ENCODE measurements at regions not wholly inside any gene's neighbourhood (a gene's known extent, or its start where the extent isn't known, plus 50 kb on each side); places are given as distances from the start of the nearest gene placed in this dataset.
"Not testable (repeated sequence)": the region's sequence is repeated elsewhere in the genome, so short reads cannot be mapped to it uniquely, and the experiment has no call there.

GRCh38 chr16:16448423-16448822 is 69.5 kb downstream of the NPIPA7 start:
- not testable (repeated sequence) for DNase-seq (ENCODE audit: low read depth)

- DNase-seq (ENCODE audit: low read depth), result not testable (repeated sequence)
These were observed 70.8 kb downstream of the NPIPA7 start for GRCh38 chr16:16449712-16450237.

- DNase-seq (ENCODE audit: low read depth), result not testable (repeated sequence)
These were observed 72.9 kb downstream of the NPIPA7 start for GRCh38 chr16:16451721-16452410.

- DNase-seq (ENCODE audit: low read depth), result not testable (repeated sequence)
These were observed 79.6 kb downstream of the NPIPA7 start for GRCh38 chr16:16458579-16458978.

- DNase-seq (ENCODE audit: low read depth), result not testable (repeated sequence)
These were observed 84.9 kb downstream of the NPIPA7 start for GRCh38 chr16:16463792-16464191.

- DNase-seq (ENCODE audit: low read depth), result not testable (repeated sequence)
These were observed 110.0 kb downstream of the NPIPA7 start for GRCh38 chr16:16488919-16489318.

- not testable (repeated sequence) for DNase-seq (ENCODE audit: low read depth)
These were observed 110.5 kb downstream of the NPIPA7 start for GRCh38 chr16:16489466-16489865.

- DNase-seq (ENCODE audit: low read depth), result not testable (repeated sequence)
These were observed 115.2 kb downstream of the NPIPA7 start for GRCh38 chr16:16494114-16494513.

GRCh38 chr16:16494998-16495397 is 116.1 kb downstream of the NPIPA7 start:
- DNase-seq (ENCODE audit: low read depth), result not testable (repeated sequence)

GRCh38 chr16:16499875-16500274 is 120.9 kb downstream of the NPIPA7 start:
- DNase-seq (ENCODE audit: low read depth), result not testable (repeated sequence)

- not testable (repeated sequence) for DNase-seq (ENCODE audit: low read depth)
These were observed 128.1 kb downstream of the NPIPA7 start for GRCh38 chr16:16507041-16507440.

GRCh38 chr16:16508344-16508743 is 129.4 kb downstream of the NPIPA7 start:
- DNase-seq (ENCODE audit: low read depth), result not testable (repeated sequence)

GRCh38 chr16:16519395-16519794 is 140.5 kb downstream of the NPIPA7 start:
- not testable (repeated sequence) for DNase-seq (ENCODE audit: low read depth)

- DNase-seq (ENCODE audit: low read depth), result not testable (repeated sequence)
These were observed 142.5 kb downstream of the NPIPA7 start for GRCh38 chr16:16521239-16522002.

- DNase-seq (ENCODE audit: low read depth), result not testable (repeated sequence)
These were observed 148.1 kb downstream of the NPIPA7 start for GRCh38 chr16:16526998-16527397.

GRCh38 chr16:16530744-16531143 is 151.8 kb downstream of the NPIPA7 start:
- not testable (repeated sequence) for DNase-seq (ENCODE audit: low read depth)

- not testable (repeated sequence) for DNase-seq (ENCODE audit: low read depth)
These were observed 156.6 kb downstream of the NPIPA7 start for GRCh38 chr16:16535565-16535964.

- not testable (repeated sequence) for DNase-seq (ENCODE audit: low read depth)
These were observed 157.2 kb downstream of the NPIPA7 start for GRCh38 chr16:16536151-16536550.

GRCh38 chr16:16549710-16550109 is 170.8 kb downstream of the NPIPA7 start:
- DNase-seq (ENCODE audit: low read depth), result not testable (repeated sequence)

GRCh38 chr16:16550824-16551223 is 171.9 kb downstream of the NPIPA7 start:
- DNase-seq (ENCODE audit: low read depth), result not testable (repeated sequence)

GRCh38 chr16:16552819-16553340 is 173.9 kb downstream of the NPIPA7 start:
- not testable (repeated sequence) for DNase-seq (ENCODE audit: low read depth)

- DNase-seq (ENCODE audit: low read depth), result not testable (repeated sequence)
These were observed 180.3 kb downstream of the NPIPA7 start for GRCh38 chr16:16559179-16559740.
